GM18867 (cell line): ENCODE measurements at regions not wholly inside any gene's neighbourhood (a gene's known extent, or its start where the extent isn't known, plus 50 kb on each side); places are given as distances from the start of the nearest gene placed in this dataset.
"Not testable (repeated sequence)": the region's sequence is repeated elsewhere in the genome, so short reads cannot be mapped to it uniquely, and the experiment has no call there.

ENCODE experiments used
- ATAC-seq: cut with Tn5 transposase; IDR thresholded peaks from one replicate; pipeline ENCODE4 v1.9.1; 2021; ENCODE audit warnings: mild to moderate bottlenecking, moderate library complexity; ENCODE audit not compliant: unreplicated experiment

GRCh38 chr2:40043641-40044040 is 264.6 kb upstream of the THUMPD2 start:
- ATAC-seq = no peak

- no peak for ATAC-seq
Observed at GRCh38 chr2:40043191-40043590, 264.1 kb upstream of the THUMPD2 start.

GRCh38 chr2:40041422-40042382 is 262.6 kb upstream of the THUMPD2 start:
- no peak for ATAC-seq

GRCh38 chr2:40039549-40039948 is 260.5 kb upstream of the THUMPD2 start:
- no peak for ATAC-seq

- no peak for ATAC-seq
Observed at GRCh38 chr2:40038646-40039045, 259.6 kb upstream of the THUMPD2 start.

GRCh38 chr2:40037303-40037702 is 258.2 kb upstream of the THUMPD2 start:
- no peak for ATAC-seq

- ATAC-seq = no peak
Observed at GRCh38 chr2:40036241-40036640, 257.2 kb upstream of the THUMPD2 start.

GRCh38 chr2:40034801-40035200 is 255.7 kb upstream of the THUMPD2 start:
- ATAC-seq = no peak

- ATAC-seq = no peak
Observed at GRCh38 chr2:40034198-40034597, 255.1 kb upstream of the THUMPD2 start.

GRCh38 chr2:40033781-40034180 is 254.7 kb upstream of the THUMPD2 start:
- ATAC-seq = no peak

- no peak for ATAC-seq
Observed at GRCh38 chr2:40032650-40033319, 253.7 kb upstream of the THUMPD2 start.

- no peak for ATAC-seq
Observed at GRCh38 chr2:40030456-40030975, 251.5 kb upstream of the THUMPD2 start.

- peak; percentile 54 for ATAC-seq
Observed at GRCh38 chr2:40028792-40029488, 249.9 kb upstream of the THUMPD2 start.

GRCh38 chr2:40027968-40028367 is 248.9 kb upstream of the THUMPD2 start:
- ATAC-seq = no peak

GRCh38 chr2:40025276-40025675 is 246.2 kb upstream of the THUMPD2 start:
- not testable (repeated sequence) for ATAC-seq

GRCh38 chr2:40020997-40021396 is 241.9 kb upstream of the THUMPD2 start:
- no peak for ATAC-seq

GRCh38 chr2:40016151-40016885 is 237.3 kb upstream of the THUMPD2 start:
- ATAC-seq = no peak

- ATAC-seq = not testable (repeated sequence)
Observed at GRCh38 chr2:40013962-40014361, 234.9 kb upstream of the THUMPD2 start.

- no peak for ATAC-seq
Observed at GRCh38 chr2:40004336-40004735, 225.3 kb upstream of the THUMPD2 start.

GRCh38 chr2:40002339-40002738 is 223.3 kb upstream of the THUMPD2 start:
- ATAC-seq = no peak

- no peak for ATAC-seq
Observed at GRCh38 chr2:39999864-40000263, 220.8 kb upstream of the THUMPD2 start.
